ENCODE measurements at regions not wholly inside any gene's neighbourhood (a gene's known extent, or its start where the extent isn't known, plus 50 kb on each side); places are given as distances from the start of the nearest gene placed in this dataset.
A peak's percentile ranks its signal among the peaks of the same experiment; 100 is the strongest.
"Not testable (repeated sequence)": the region's sequence is repeated elsewhere in the genome, so short reads cannot be mapped to it uniquely, and the experiment has no call there.

GRCh38 chr5:159503236-159503635 is 172.9 kb upstream of the IL12B start:
- DNase-seq: no peak

GRCh38 chr5:159504106-159504856 is 174.0 kb upstream of the IL12B start:
- no peak for DNase-seq

GRCh38 chr5:159504857-159505304 is 174.6 kb upstream of the IL12B start:
- peak; percentile 30 for DNase-seq

GRCh38 chr5:159507055-159507454 is 176.8 kb upstream of the IL12B start:
- no peak for DNase-seq

- DNase-seq: no peak
Observed at GRCh38 chr5:159507661-159508060, 177.4 kb upstream of the IL12B start.

- no peak for DNase-seq
Observed at GRCh38 chr5:159508344-159508743, 178.1 kb upstream of the IL12B start.

- no peak for DNase-seq
Observed at GRCh38 chr5:159509002-159509660, 178.8 kb upstream of the IL12B start.

- DNase-seq: peak; percentile 49
Observed at GRCh38 chr5:159510282-159510681, 180.0 kb upstream of the IL12B start.

GRCh38 chr5:159511570-159511969 is 181.3 kb upstream of the IL12B start:
- DNase-seq: no peak

- no peak for DNase-seq
Observed at GRCh38 chr5:159512064-159512463, 181.8 kb upstream of the IL12B start.

- peak; percentile 53 for DNase-seq
Observed at GRCh38 chr5:159514229-159514810, 184.0 kb upstream of the IL12B start.

- DNase-seq: no peak
Observed at GRCh38 chr5:159515197-159515596, 184.9 kb upstream of the IL12B start.

- DNase-seq: peak; percentile 51
Observed at GRCh38 chr5:159515909-159516415, 185.7 kb upstream of the IL12B start.

- DNase-seq: no peak
Observed at GRCh38 chr5:159518371-159518770, 188.1 kb upstream of the IL12B start.

GRCh38 chr5:159519365-159519764 is 189.1 kb upstream of the IL12B start:
- no peak for DNase-seq

GRCh38 chr5:159522841-159523240 is 192.6 kb upstream of the IL12B start:
- no peak for DNase-seq

GRCh38 chr5:159524279-159524678 is 194.0 kb upstream of the IL12B start:
- DNase-seq: not testable (repeated sequence)

- no peak for DNase-seq
Observed at GRCh38 chr5:159525117-159525516, 194.8 kb upstream of the IL12B start.

GRCh38 chr5:159527546-159528254 is 197.4 kb upstream of the IL12B start:
- no peak for DNase-seq

- no peak for DNase-seq
Observed at GRCh38 chr5:159531554-159532105, 201.3 kb upstream of the IL12B start.

GRCh38 chr5:159533197-159533596 is 202.9 kb upstream of the IL12B start:
- DNase-seq: no peak

- DNase-seq: no peak
Observed at GRCh38 chr5:159536166-159536565, 205.9 kb upstream of the IL12B start.

Data from right kidney (tissue), 1 donor.